GM18519 (cell line): ENCODE measurements at regions not wholly inside any gene's neighbourhood (a gene's known extent, or its start where the extent isn't known, plus 50 kb on each side); places are given as distances from the start of the nearest gene placed in this dataset.
"Not testable (repeated sequence)": the region's sequence is repeated elsewhere in the genome, so short reads cannot be mapped to it uniquely, and the experiment has no call there.

Experiments used
- ATAC-seq: cut with Tn5 transposase; IDR thresholded peaks from one replicate; pipeline ENCODE4 v1.9.1; 2021; ENCODE audit warnings: mild to moderate bottlenecking, moderate library complexity; ENCODE audit not compliant: unreplicated experiment, low FRiP score

DNA sequence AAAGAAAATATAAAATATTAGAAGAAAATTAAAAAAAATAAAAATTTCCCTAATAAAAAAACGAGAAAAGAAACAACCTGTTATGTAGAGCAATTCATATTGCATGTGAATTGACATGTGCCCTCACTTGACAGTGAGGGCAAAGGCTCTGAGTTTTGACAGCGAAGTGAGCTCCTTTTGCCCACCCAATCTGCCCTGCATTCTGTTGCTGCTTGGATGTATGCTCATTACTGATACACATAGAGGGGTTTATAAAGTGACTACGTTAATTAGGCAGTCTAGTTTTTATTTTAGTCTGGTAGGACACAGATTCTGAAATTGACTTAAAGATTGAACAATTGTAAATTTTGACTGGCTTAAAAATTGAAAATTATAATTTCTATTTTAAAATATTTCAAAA, 949.4 kb downstream of the TLE4 start:
- ATAC-seq = no peak

DNA sequence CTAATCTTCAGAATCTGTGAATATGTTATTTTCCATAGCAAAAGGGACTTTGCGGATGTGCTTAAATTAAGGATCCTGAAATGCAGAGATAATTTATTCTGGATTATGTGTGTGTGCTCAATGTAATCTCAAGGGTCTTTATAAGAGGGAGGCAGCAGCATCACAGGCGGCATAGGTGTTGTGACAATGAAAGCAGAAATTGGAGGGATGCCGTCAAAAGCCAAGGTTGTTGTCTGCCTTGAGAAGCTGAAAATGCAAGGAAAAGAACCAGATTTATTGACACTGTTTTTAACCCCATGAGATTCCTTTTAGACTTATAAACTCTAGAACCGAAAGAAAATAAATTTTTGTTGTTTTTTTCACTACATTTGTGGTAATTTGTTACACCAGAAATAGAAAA, 948.5 kb downstream of the TLE4 start:
- ATAC-seq = no peak

DNA sequence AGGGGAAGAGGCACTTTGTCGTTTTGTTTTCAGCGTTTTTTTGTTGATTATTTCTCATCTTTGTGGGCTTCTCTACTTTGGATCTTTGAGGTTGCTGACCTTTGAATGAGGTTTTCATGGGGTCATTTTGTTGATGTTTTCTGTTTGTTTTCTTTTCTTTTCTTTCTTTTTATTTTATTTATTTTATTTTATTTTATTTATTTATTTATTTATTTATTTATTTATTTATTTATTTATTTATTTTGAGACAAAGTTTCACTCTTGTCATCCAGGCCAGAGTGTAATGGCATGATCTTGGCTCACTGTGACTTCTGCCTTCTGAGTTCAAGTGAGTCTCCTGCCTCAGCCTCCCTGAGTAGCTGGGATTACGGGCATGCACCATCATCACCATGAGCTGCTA, 946.7 kb downstream of the TLE4 start:
- ATAC-seq = no peak

DNA sequence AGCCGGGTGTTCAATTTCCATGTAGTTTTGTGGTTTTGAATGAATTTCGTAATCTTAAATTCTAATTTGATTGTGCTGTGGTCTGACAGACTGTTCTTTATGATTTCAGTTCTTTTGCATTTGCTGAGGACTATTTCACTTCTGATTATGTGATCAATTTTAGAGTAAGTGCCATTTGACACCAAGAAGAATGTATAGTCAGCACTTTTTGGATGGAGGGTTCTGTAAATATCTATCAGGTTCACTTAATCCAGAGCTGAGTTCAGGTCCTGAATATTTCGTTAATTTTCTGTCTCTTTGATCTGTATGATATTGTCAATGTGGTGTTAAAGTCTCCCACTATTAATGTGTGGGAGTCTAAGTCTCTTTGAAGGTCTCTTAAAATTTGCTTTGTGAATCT, 944.9 kb downstream of the TLE4 start:
- no peak for ATAC-seq

DNA sequence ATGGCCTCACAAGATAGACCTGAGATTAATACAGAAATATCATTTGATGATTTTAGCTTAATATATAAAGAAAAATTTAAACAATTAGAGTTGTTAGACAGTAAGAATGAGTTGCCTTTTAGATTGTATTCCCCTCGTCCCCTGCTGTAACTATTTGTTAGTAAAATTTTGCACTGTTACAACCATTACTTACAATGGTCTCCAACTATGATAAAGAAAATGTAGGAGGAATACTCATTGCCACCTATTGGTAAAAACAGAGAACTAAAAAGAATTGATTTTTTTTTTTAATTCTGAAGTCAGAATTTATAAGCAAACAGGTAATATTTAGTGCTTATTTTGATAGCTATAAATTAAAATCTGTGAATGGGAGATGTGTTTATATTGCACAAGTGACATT, 937.6 kb downstream of the TLE4 start:
- ATAC-seq = no peak

DNA sequence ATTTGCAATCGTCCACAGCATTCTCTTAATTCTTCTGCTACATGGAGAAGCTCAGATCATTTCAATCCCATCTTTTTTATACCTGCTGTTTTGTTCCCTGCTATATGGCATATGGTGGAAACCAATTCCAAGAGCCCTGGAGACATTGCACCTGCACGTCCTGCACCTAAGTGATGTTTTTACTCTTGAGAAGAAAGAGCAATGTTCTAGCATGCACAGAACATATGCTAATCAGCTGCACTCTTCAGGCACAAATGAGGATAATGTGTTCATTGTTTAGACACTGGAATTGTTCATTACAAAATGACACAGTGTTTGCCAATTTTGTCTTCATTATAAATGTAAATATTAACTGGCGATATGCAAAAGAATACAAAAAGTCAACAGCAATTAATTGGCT, 935.8 kb downstream of the TLE4 start:
- ATAC-seq = no peak

DNA sequence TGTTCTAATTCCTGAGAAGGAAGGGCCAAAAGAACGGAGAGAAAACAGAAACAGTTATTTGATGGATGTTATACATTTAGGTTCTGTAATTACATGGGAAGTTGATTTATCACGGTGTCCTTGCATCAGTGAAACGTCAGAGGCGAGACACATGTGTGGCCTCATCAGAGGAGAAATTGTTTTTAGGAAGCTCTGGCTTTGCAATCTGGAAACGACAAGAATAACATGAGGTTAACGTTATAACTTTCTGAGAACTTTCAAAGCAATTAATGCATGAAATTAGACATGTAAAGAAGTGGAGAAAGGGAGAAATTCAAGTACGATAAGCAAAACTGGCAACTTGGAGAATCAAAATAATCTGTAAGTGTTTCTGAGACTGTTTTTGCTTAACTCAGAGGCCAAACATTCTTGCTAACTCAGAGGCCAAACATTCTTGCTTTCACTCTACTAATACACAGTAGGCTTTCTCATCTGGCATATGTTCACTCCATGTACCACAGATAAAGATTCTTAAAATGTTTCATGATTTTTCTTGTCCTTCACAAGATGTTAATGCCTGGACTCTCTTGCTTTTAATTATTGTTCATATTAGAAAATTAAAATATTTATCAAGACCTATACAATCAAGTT, 933.0 kb downstream of the TLE4 start:
- ATAC-seq = no peak

DNA sequence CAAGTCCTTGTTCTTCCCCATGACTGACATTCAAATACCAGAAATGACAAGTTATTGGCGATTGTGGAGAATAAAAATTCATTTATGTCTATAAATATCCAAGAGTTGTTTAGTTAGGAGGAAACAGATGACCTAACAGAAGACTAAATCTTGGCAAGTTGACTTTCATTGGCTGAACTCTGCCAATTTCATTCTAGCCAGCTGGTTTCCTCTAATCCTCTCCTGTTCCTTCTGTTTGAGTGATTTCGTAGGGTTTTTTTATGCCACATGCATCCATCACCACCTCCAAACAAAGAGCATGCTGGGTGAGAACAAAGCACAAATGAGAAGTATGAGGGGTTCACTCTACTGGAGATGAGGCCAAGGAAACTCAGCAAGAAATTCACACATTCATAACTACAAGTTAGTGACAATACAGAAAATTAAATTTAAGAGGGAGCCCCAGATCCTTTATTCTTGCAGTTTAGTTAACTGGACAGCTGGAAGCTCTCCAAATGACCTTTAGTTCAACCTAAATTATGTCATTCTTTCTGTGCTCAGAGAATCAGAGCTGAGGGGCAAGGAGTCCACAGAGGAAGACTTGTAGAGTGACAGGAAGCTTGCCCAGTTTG, 932.0 kb downstream of the TLE4 start:
- no peak for ATAC-seq

DNA sequence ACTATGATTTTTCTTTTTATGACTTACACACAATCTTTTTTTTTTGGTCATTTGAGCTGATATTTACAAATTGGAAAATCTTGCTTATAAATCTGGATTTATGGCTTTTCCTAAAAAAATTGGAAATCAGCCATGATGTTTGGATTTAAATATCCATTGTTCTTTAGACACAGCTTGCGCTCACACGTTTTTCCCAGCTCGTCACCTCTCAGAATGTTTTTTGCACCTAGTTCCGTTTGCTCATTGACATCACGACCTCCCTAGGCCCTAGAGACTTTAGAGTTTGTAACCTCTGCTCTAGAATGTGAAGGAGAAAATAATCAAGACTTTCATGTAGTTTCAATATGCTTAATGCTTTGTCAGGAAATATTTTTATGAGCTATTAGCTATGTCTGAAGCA, 930.5 kb downstream of the TLE4 start:
- ATAC-seq = no peak

DNA sequence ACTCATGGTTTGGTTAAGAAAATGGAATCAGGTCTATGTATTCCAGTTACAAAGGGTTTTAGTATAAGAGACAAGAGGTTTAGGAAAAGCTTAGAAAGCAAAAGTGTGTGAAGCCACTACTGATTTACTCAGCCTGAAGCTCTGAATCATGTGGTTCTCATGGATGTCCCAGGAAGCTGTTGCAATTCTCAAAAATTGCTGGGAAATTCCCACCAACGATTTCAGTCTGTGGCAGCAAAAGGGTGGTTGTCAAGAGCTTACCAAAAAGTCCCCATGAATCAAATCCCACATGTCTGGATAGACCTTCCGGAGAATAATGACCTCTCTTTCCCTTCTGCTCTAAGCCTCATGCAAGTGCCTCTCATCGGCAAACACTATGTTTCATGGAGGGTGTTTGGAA, 929.9 kb downstream of the TLE4 start:
- no peak for ATAC-seq

DNA sequence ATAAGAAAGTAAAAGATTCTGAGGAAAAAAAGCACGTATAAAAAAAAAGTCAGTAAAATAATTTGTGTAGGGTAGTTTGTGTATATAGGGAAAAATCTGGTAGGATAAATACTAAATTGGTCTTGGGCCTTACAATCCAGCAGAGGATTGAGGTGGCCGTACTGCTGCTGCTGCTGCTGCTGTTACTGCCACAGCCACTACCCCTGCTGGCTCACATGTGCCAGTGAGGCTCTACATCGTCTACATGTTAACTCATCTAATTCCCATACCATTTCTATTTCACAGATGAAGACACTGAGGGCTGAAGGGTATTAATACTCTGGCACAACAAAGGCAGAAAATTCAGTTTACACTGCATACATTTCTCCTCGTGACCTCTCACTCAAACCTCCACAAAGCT, 928.5 kb downstream of the TLE4 start:
- no peak for ATAC-seq

DNA sequence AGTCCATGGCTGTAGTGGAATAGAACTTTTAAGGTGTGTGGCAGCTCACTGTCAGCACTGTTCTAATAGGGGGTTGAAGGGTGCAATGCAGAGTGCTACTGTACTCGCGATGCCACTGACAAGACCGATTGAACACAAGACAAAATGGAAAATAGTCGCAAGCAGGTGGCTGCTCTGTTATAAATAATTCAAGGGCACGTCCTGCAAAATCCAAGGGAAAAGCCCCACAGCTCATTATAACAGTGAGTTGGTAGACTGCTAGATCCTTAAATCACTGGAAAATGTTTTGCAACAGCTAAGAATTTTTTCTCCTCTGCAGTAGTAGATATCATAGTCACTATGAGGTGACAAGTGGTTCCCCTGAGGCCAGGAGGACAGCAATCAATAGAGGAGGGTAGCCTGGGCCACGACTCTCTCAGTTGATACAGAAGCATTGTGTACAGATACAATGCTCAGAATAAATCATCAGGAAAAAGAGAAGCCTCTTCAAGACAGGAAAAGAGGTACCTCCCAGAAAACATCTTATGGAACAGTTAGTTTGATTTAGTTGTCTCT, 926.3 kb downstream of the TLE4 start:
- ATAC-seq = no peak

DNA sequence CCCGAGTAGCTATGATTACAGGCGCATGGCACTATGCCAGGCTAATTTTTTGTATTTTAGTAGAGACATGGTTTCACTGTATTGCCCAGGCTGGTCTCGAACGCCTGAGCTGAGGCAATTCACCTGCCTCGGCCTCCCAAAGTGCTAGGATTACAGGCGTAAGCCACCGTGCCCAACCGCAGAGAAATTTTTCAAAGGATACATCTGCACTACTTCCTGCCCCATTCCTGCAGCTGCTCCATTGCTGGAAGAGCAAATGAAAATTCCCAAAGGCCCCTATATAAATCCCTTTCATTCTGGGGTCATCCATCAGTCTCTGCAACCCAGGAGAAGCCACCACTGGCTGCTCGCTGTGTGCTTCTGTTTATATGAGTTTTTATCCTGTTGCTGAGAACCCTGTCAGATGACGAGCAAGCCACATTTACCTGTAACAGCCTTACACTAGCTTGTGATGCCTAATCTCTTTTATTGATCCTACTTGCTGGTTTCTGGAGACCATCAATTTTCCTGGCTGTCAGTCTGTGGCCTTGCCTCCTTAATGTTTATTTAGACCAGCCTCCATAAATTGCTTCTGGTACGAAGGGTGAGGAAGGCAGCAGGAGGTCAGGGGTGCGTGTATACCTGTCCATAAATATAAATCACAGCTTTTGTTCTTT, 925.3 kb downstream of the TLE4 start:
- no peak for ATAC-seq

DNA sequence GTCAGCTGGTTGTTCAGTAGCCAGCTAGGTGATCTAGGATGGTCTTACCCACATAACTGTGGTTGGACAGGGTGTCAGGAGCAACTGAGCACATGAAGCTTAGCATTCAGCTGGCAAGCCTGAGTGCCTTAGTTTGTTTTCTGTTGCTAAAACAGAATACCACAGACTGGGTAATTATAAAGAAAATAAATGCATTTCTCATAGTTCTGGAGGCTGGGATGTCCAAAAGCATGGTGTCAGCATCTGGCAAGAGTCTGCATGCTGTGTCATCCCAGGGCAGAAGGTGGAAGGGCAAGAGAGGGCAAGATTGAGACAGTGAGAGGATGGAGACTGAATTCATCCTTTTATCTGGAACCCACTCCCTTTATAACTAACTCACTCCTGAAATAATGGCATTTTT, 921.5 kb downstream of the TLE4 start:
- no peak for ATAC-seq

DNA sequence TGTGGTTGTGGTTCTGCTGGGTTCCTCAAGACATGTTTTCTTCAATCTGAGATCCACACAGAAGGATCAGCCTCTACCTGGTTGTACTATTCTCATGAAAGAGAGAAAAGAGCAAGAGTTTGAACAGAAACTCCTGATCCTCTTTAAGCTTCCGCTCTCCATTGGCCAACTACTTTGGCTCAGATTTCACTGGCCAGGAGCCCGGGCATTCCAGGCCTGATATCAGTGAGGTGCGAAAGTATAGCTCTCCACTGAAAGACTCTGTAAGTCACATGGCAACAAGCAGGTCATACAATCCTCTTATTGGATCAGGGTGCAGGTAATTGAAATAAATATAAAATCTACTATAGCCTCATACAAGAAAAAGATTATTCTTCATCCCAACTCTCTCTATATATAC, 920.5 kb downstream of the TLE4 start:
- no peak for ATAC-seq

DNA sequence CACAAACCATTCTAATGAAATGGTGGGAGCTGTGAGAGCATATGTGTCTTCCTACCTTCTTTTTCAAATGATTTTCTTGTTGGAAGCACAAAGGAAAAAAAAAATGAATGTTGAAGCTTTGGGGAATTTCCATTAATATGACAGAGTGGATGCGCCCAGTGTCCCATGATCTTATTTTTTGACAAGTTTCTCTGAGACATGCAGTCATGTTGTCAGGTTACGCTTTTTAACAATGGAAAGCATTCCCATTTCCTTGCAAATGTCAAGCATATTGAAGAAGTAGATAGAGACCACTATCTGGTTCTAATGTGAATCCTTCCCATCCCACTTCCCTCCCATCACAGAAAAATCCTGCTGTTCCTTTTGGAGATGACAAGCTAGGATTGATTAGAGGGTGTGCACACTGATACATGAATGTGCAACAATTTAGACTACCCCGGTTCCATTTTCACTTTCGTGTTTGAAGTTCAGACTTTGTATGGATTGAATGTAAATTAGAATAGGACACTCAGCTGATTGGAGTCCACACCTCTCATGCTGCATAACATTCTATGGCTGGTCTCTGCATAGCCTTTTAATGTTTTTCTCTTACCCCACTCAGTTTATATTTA, 919.4 kb downstream of the TLE4 start:
- no peak for ATAC-seq

DNA sequence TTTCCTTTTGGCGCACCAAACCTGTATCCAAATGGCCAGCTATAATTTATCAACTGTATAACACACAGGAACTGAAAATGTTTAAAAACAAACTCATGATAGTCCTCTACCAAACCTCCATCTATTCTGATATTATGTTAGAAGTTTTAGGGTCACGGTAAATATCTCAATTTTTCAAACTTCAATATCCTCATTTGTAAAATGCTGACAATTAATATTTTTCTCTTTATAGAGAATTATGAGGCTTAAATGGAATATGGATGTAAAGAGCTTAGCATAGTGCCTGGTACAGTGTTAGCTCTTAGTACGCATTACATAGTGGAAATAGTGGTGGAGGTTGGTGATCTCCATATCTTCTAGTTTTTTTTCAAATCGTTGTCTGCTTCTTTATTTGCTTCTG, 917.6 kb downstream of the TLE4 start:
- no peak for ATAC-seq

DNA sequence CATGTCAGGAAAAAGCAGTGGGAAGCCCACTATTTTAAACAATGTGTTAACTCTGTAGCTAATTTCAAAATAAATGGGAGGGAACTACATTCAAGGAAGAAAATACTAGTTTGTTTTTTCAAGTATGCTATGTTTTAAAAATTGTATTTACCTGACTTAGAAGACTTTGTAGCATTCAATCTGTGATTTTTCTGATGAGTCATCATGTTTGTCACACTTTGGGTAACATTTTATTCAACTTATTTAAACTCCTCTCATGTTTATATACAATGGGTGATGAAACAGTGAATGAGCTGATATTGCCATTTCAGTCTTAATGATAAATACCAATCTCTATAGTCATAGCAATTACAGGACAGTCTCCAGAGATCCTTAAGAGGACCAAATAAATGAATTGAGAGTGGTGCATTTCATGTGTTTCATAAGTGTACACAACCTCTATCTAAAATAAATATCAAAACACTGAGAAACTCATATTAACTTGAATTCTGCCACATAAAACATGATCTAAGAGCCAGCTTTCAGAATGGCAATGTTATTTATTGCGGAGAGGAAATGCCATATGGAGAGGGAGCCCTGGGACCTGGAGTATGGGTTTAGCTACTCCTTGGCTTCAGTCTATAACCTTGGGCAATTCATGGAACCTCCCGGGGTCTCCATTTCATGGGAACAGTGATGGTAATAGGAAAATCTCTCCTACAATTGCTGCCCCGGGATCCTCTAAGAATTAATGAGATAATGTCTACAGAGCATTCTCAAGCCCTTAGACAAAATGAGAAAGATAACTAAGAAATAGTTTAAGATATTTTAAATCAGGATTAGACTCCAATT, 913.9 kb downstream of the TLE4 start:
- ATAC-seq = no peak

DNA sequence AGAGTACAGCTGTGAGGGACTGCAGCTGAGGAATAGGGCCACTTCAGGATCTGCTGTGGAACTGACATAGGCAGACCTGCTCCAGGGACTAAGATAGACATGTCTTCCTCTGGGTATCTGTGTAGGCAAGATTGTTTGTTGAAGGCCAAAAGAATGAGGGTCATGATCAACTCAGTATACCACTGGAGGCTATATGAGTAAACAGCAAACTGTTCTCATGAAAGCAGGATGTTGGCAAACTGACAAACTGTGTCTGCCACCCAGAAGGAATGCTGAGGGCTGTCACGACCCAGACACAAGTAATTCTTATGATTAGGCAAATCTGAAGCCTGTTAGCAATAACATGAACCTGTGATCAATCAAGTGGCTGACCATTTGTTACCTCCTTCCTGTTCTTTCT, 910.5 kb downstream of the TLE4 start:
- ATAC-seq = not testable (repeated sequence)

DNA sequence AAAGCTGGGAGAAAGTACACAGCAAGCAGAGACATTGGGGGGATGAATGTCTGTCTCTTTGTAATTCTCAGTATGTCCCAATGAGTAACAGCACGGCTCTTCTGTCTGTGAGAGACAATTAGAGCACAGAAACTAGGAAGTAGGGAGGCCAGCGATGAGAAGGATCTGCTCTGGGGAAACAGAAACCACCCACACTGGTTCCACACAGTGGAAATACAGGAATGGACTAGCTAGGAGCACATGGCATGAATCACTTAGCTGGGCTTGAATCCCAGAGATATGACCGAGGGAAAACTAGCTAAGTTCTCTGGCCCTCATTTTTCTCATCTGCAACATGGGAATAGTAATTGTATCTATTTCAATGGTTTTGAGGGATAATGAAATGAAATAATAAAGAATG, 895.9 kb downstream of the TLE4 start:
- no peak for ATAC-seq

DNA sequence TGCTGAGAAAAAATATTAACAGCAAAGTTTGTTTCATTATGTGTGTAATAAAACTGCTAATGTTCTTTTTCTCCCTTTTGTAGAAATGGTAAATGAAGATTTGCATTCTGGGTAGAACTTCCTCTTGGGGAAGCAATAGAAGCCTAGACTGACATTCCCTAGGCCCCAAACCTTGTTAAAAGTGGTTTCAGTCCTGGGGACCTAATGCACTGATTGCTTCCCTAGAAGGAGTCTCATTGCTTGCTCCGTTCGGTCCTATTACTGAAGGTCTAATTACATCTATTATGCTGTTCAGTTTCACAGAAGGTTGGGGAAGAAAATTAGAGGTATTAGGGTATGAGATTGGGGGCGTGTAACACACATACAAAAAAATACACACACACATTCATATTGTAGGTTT, 893.8 kb downstream of the TLE4 start:
- no peak for ATAC-seq
